Lung (tissue), 11 donors: ENCODE measurements at regions not wholly inside any gene's neighbourhood (a gene's known extent, or its start where the extent isn't known, plus 50 kb on each side); places are given as distances from the start of the nearest gene placed in this dataset.

ENCODE experiments used
- ATAC-seq: fragments of 200-7000 bp; cut with Tn5 transposase; one replicate; pipeline ENCODE4 v1.9.1; 2020; ENCODE audit warnings: moderate number of reproducible peaks; ENCODE audit not compliant: insufficient read depth, low FRiP score
- DNase-seq, 3 donors: peaks; one replicate each; pipeline ENCODE4 v3.0.0-alpha.2; 2013 to 2017
- H3K27ac ChIP-seq, 2 donors: one replicate each; pipeline ENCODE4 v1.5.1; 2013; ENCODE audit warnings: mild to moderate bottlenecking in 2 of 2, moderate library complexity in 2 of 2, control low read depth in 1 of 2, inconsistent platforms in 1 of 2, low read depth in 1 of 2, low read length in 1 of 2
- H3K27me3 ChIP-seq, 3 donors: one replicate each; pipeline ENCODE4 v1.5.1; 2013; ENCODE audit warnings: low read length in 2 of 3; ENCODE audit not compliant: control insufficient read depth in 3 of 3, insufficient read depth in 3 of 3
- H3K36me3 ChIP-seq, 4 donors: one replicate each; pipeline ENCODE4 v1.5.1; 2013; ENCODE audit warnings: low read length in 4 of 4, mild to moderate bottlenecking in 1 of 4, moderate library complexity in 1 of 4; ENCODE audit not compliant: control insufficient read depth in 4 of 4, insufficient read depth in 4 of 4
- H3K4me1 ChIP-seq, 5 donors: one replicate each; pipeline ENCODE4 v1.5.1; 2013; ENCODE audit warnings: low read length in 5 of 5, mild to moderate bottlenecking in 2 of 5, moderate library complexity in 1 of 5; ENCODE audit not compliant: control insufficient read depth in 5 of 5, insufficient read depth in 5 of 5
- H3K4me3 ChIP-seq: one replicate; pipeline ENCODE4 v1.5.1; 2013; ENCODE audit warnings: mild to moderate bottlenecking, control low read depth, moderate library complexity
- H3K9ac ChIP-seq, 2 donors: one replicate each; pipeline ENCODE4 v1.5.1; 2013; ENCODE audit warnings: low read length in 2 of 2, control low read depth in 1 of 2; ENCODE audit not compliant: insufficient read depth in 1 of 2
- H3K9me3 ChIP-seq, 4 donors: one replicate each; pipeline ENCODE4 v1.5.1; 2013; ENCODE audit warnings: low read length in 3 of 4, mild to moderate bottlenecking in 1 of 4, moderate library complexity in 1 of 4; ENCODE audit not compliant: control insufficient read depth in 4 of 4, insufficient read depth in 3 of 4
- CTCF ChIP-seq: IDR thresholded peaks from 2 replicates; pipeline ENCODE4 v1.5.1; 2012; ENCODE audit warnings: mild to moderate bottlenecking; ENCODE audit errors: control extremely low read depth, extremely low read depth
- WGBS, 2 donors: extraction: QIAGEN DNeasy Blood & Tissue Kit; methylation state at CpG; one replicate each; pipeline ENCODE4 v1.1.7; 2013; 5-methylcytosine and 5-hydroxymethylcytosine counted together
- donor health status: control.
- donor health status: control.
- donor health status: Bipolar disorder and iron deficiency.
- donor health status: healthy.
- donor health status: DM: yes; HTN: yes; CAD: no.

DNA sequence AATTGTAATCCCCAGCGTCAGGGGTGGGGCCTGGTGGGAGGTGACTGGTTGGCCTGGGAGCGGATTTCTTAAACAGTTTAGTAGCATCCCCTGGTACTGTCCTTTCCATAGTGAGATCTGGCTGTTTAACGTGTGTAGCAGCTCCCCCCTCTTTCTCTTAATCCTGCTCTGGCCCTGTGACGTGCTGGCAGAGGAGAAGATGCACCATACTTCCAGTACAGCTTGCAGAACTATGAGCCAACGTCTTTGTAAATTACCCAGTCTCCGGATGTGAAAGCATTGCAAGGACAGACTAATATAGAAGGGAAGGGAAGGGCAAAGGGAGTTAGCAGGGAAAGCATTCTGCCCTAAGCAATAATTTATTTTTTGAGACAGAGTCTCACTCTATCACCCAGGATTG, 83.9 kb downstream of the RMI2 start:
- no peaks in the 10 kb centered on the region for H3K4me1 ChIP-seq
- H3K9ac ChIP-seq: no peak overlapping the region
- no peak for ATAC-seq
- no peak for TF ChIP-seq CTCF
- H3K27me3 ChIP-seq: no peaks in the 10 kb centered on the region
- H3K4me3 ChIP-seq: no peak overlapping the region
- no peaks in the 10 kb centered on the region for H3K36me3 ChIP-seq
- DNase-seq: no peak
- H3K27ac ChIP-seq: no peak overlapping the region
- 56 to 67% methylated on average over 5 to 6 of the region's 6 CpGs for WGBS, 2 donors
- peaks cover 0 to 11% (median 0%) of the 10 kb centered on the region in 4 donors for H3K9me3 ChIP-seq

DNA sequence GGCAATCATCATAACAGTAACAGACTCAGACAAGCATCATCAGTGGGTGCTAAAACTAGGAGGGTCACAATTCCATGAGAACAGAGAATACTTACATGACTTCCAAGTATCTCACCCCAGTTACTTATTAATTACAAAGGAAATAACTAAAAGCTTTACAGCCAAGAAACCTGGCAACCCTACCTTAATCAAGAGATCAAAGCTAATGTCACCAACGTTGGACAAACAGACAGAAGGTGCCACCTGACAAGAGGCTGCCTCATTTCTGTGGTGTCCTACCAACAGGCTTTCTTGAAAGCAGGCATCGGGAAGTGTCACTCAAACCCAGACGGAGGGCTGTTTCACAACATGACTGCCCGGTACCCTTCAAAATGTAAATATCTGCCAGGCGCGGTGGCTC, 84.6 kb downstream of the RMI2 start:
- peaks cover 0 to 11% (median 0%) of the 10 kb centered on the region in 4 donors for H3K9me3 ChIP-seq
- no peaks in the 10 kb centered on the region for H3K4me1 ChIP-seq
- no peak overlapping the region for H3K4me3 ChIP-seq
- H3K27me3 ChIP-seq: peaks cover 0 to 3% (median 0%) of the 10 kb centered on the region in 3 donors
- no peak overlapping the region for H3K9ac ChIP-seq
- H3K27ac ChIP-seq: no peak overlapping the region
- no peaks in the 10 kb centered on the region for H3K36me3 ChIP-seq
- DNase-seq (peak in 2 of 3 donors; percentile 12 to 53), ATAC-seq (no peak)
- no peak for TF ChIP-seq CTCF
- 48 to 53% methylated on average over 6 of the region's 6 CpGs for WGBS, 2 donors

DNA sequence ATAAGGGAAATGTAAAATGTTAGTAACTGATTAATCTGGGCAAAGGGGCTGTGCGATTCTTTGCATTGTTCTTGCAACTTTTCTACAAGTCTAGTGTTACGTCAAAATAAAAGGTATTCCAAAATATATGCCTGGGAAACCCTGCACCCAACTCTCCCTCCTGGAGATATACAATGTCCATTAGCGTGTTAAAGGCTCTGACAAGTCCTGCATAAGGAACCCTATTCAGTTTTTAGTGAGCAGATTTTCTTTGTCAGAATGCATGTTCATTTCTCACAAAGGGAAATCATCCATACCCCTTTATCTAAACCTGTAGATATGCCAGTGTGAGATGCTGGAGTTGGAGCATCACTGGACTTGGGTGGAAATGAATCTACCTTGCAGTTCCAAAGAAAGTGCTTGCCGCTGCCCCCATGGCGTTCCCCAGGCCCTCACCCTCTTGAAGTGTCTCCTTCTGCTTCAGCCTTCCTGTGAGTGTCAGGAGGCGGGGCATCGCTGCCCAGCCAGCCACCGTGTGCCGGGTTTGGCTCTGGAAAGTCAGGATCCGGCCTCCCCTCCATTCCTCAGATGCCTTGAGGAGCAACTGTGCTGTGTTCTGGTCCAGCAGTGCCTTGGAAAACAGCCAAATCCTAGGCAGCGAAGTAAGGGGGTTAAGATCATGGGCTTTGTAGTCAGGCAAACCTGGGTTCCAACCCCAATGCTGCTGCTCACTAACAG, 85.5 kb downstream of the RMI2 start:
- WGBS, 2 donors: 68 to 79% methylated on average over 11 of the region's 11 CpGs
- Histone ChIP-seq H3K36me3 (no peaks in the 10 kb centered on the region), H3K27me3 (peaks cover 0 to 3% (median 0%) of the 10 kb centered on the region in 3 donors), H3K4me3 (no peak overlapping the region), H3K9me3 (peaks cover 0 to 10% (median 0%) of the 10 kb centered on the region in 4 donors), H3K9ac (no peak overlapping the region), H3K4me1 (no peaks in the 10 kb centered on the region), H3K27ac (no peak overlapping the region)
- DNase-seq (no peak), ATAC-seq (no peak)
- no peak for TF ChIP-seq CTCF
